ENCODE measurements at regions not wholly inside any gene's neighbourhood (a gene's known extent, or its start where the extent isn't known, plus 50 kb on each side); places are given as distances from the start of the nearest gene placed in this dataset.
"Not testable (repeated sequence)": the region's sequence is repeated elsewhere in the genome, so short reads cannot be mapped to it uniquely, and the experiment has no call there.

- Histone ChIP-seq H3K4me3 (ENCODE audit: low read length) (no peak overlapping the region), H3K9ac (ENCODE audit: extremely low read depth, low read length, poor library complexity, severe bottlenecking) (no peak overlapping the region), H3K27ac (ENCODE audit: low read depth, low read length) (no peak overlapping the region), H3K4me1 (ENCODE audit: control insufficient read depth, insufficient read depth, low read length) (peaks cover 2% of the 10 kb centered on the region), H3K27me3 (ENCODE audit: control insufficient read depth, insufficient read depth, low read length, poor library complexity, severe bottlenecking) (no peaks in the 10 kb centered on the region), H3K9me3 (ENCODE audit: control insufficient read depth, low read length) (no peaks in the 10 kb centered on the region), H3K36me3 (ENCODE audit: control insufficient read depth, insufficient read depth, low read length) (no peaks in the 10 kb centered on the region)
- Mint-ChIP-seq H3K9me3 (no peaks in the 10 kb centered on the region), H3K27ac (no peak overlapping the region), H3K27me3 (ENCODE audit: insufficient read depth) (no peaks in the 10 kb centered on the region), H3K36me3 (ENCODE audit: low read depth) (no peaks in the 10 kb centered on the region), H3K4me1 (peaks cover 5% of the 10 kb centered on the region), H3K4me3 (no peak overlapping the region)
- WGBS, 2 experiments (ENCODE audit: insufficient coverage in 1 of 2, insufficient read length in 1 of 2) = 90% methylated on average over 1 of the region's 1 CpG; no CpG with 5 or more reads in 1 of the 2 experiments
- TF ChIP-seq, protein P1, sequence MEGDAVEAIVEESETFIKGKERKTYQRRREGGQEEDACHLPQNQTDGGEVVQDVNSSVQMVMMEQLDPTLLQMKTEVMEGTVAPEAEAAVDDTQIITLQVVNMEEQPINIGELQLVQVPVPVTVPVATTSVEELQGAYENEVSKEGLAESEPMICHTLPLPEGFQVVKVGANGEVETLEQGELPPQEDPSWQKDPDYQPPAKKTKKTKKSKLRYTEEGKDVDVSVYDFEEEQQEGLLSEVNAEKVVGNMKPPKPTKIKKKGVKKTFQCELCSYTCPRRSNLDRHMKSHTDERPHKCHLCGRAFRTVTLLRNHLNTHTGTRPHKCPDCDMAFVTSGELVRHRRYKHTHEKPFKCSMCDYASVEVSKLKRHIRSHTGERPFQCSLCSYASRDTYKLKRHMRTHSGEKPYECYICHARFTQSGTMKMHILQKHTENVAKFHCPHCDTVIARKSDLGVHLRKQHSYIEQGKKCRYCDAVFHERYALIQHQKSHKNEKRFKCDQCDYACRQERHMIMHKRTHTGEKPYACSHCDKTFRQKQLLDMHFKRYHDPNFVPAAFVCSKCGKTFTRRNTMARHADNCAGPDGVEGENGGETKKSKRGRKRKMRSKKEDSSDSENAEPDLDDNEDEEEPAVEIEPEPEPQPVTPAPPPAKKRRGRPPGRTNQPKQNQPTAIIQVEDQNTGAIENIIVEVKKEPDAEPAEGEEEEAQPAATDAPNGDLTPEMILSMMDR (conservative IDR thresholded peaks at IDR 0.05) = no peak
- DNase-seq = no peak
Observed at GRCh38 chr12:28035500-28035899, 63.0 kb upstream of the PTHLH start.

- 89 to 99% methylated on average over 2 to 3 of the region's 3 CpGs for WGBS, 2 experiments (ENCODE audit: insufficient coverage in 1 of 2, insufficient read length in 1 of 2)
- H3K9me3 Mint-ChIP-seq = no peaks in the 10 kb centered on the region
- Histone ChIP-seq H3K4me3 (ENCODE audit: low read length) (no peak overlapping the region), H3K9me3 (ENCODE audit: control insufficient read depth, low read length) (no peaks in the 10 kb centered on the region), H3K9ac (ENCODE audit: extremely low read depth, low read length, poor library complexity, severe bottlenecking) (no peak overlapping the region), H3K27me3 (ENCODE audit: control insufficient read depth, insufficient read depth, low read length, poor library complexity, severe bottlenecking) (no peaks in the 10 kb centered on the region), H3K4me1 (ENCODE audit: control insufficient read depth, insufficient read depth, low read length) (peaks cover 8% of the 10 kb centered on the region), H3K27ac (ENCODE audit: low read depth, low read length) (no peak overlapping the region), H3K36me3 (ENCODE audit: control insufficient read depth, insufficient read depth, low read length) (no peaks in the 10 kb centered on the region)
- no peak overlapping the region for H3K4me3 Mint-ChIP-seq
- no peaks in the 10 kb centered on the region for H3K27me3 Mint-ChIP-seq (ENCODE audit: insufficient read depth)
- TF ChIP-seq, protein P1 (conservative IDR thresholded peaks at IDR 0.05) = no peak
- H3K4me1 Mint-ChIP-seq = peaks cover 12% of the 10 kb centered on the region
- no peak for DNase-seq
- H3K36me3 Mint-ChIP-seq (ENCODE audit: low read depth) = no peaks in the 10 kb centered on the region
- no peak overlapping the region for H3K27ac Mint-ChIP-seq
Observed at GRCh38 chr12:28036940-28037339, 64.4 kb upstream of the PTHLH start.

DNA sequence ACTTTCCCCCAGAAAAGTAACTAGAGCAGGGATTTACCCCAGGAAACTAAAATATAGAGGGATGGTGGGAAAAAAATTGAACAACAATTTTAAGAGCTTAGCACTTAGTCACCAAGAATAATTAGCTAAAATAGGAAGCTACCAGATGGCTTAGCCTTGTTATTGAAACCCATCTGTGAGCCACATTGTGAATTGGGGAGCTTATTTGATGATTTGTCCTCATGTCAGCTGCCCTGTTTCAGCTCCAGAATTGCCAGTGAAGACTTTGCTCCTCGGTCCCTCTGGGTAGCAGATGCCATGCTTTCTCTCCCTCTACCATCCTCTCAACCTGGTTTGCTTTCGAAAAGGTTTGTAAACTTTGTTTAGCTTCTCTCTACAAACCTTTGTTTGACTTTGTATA lies 67.7 kb upstream of the PTHLH start:
- Histone ChIP-seq H3K9ac (ENCODE audit: extremely low read depth, low read length, poor library complexity, severe bottlenecking) (no peak overlapping the region), H3K27ac (ENCODE audit: low read depth, low read length) (no peak overlapping the region), H3K9me3 (ENCODE audit: control insufficient read depth, low read length) (no peaks in the 10 kb centered on the region), H3K27me3 (ENCODE audit: control insufficient read depth, insufficient read depth, low read length, poor library complexity, severe bottlenecking) (no peaks in the 10 kb centered on the region), H3K4me3 (ENCODE audit: low read length) (no peak overlapping the region), H3K36me3 (ENCODE audit: control insufficient read depth, insufficient read depth, low read length) (no peaks in the 10 kb centered on the region), H3K4me1 (ENCODE audit: control insufficient read depth, insufficient read depth, low read length) (peaks cover 8% of the 10 kb centered on the region)
- no peaks in the 10 kb centered on the region for H3K27me3 Mint-ChIP-seq (ENCODE audit: insufficient read depth)
- H3K36me3 Mint-ChIP-seq (ENCODE audit: low read depth) = no peaks in the 10 kb centered on the region
- no peaks in the 10 kb centered on the region for H3K9me3 Mint-ChIP-seq
- no peak for DNase-seq
- peaks cover 12% of the 10 kb centered on the region for H3K4me1 Mint-ChIP-seq
- TF ChIP-seq, protein P1 (conservative IDR thresholded peaks at IDR 0.05) = no peak
- H3K27ac Mint-ChIP-seq = no peak overlapping the region
- H3K4me3 Mint-ChIP-seq = no peak overlapping the region
- 92% methylated on average over 2 of the region's 2 CpGs; no CpG with 5 or more reads in 1 of the 2 experiments for WGBS, 2 experiments (ENCODE audit: insufficient coverage in 1 of 2, insufficient read length in 1 of 2)

DNA sequence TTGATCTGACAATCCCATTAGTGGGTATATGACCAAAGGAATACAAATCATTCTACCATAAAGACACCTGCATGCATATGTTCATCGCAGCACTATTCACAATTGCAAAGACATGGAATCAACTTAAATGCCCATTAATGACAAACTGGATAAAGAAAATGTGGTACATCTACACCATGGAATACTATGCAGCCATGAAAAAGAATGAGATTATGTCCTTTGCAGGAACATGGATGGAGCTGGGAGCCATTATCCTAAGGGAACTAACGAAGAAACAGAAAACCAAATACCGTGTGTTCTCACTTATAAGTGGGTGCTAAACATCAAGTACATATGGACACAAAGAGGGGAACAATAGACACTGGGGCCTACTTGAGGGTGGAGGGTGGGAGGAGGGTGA lies 74.1 kb upstream of the PTHLH start:
- not testable (repeated sequence) for H3K36me3 ChIP-seq (ENCODE audit: control insufficient read depth, insufficient read depth, low read length); H3K4me3 ChIP-seq (ENCODE audit: low read length); H3K36me3 Mint-ChIP-seq (ENCODE audit: low read depth); DNase-seq; H3K4me1 ChIP-seq (ENCODE audit: control insufficient read depth, insufficient read depth, low read length); H3K9me3 Mint-ChIP-seq; H3K27ac ChIP-seq (ENCODE audit: low read depth, low read length); H3K4me3 Mint-ChIP-seq; H3K9ac ChIP-seq (ENCODE audit: extremely low read depth, low read length, poor library complexity, severe bottlenecking); H3K27ac Mint-ChIP-seq; H3K4me1 Mint-ChIP-seq; H3K27me3 ChIP-seq (ENCODE audit: control insufficient read depth, insufficient read depth, low read length, poor library complexity, severe bottlenecking); H3K9me3 ChIP-seq (ENCODE audit: control insufficient read depth, low read length); H3K27me3 Mint-ChIP-seq (ENCODE audit: insufficient read depth)
- WGBS, 2 experiments (ENCODE audit: insufficient coverage in 1 of 2, insufficient read length in 1 of 2) = 63 to 81% methylated on average over 3 of the region's 3 CpGs
